HG02943 (cell line): ENCODE measurements at regions not wholly inside any gene's neighbourhood (a gene's known extent, or its start where the extent isn't known, plus 50 kb on each side); places are given as distances from the start of the nearest gene placed in this dataset.

ENCODE experiments used
- ATAC-seq: cut with Tn5 transposase; IDR thresholded peaks from one replicate; pipeline ENCODE4 v1.9.1; 2021; ENCODE audit warnings: mild to moderate bottlenecking, low read depth, moderate library complexity; ENCODE audit not compliant: unreplicated experiment

DNA sequence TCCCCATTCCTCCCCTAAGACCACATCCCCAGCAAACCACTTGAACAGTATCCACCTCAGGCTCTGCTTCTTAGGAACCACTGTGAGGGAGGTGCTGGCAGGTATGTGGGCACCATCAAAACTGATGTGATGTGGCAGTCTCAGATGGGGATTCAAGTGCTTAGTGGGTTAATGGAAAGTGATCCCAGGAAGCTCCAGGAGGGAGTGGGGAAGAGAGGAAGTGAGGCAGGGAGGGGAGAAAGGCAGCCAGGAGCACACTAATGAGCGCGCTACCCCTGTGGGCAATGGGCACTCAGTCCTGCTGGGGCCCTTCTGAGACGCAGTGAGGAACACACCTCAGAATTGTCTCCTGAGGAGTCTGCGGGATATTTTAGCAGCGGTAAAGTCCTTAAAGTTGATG, 263.1 kb upstream of the MOCS1 start:
- ATAC-seq, result no peak

DNA sequence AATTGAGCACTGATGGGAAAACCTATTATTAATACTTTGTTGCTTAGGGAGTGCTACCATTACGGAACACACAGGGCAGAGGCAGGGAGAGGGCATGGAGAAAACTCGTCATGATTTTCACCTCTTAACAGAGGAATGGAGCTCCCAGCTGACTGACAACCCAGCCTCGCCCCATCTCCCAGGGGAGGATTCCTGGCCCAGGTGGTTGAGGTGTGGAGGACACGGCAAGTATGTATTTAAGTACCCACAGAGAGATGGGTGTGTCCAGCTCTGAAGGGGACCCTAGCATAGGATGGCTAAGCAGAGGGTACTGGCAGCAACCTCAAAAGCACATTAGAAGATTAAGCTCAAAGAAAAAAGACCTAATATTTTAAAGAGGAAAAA, 261.9 kb upstream of the MOCS1 start:
- no peak for ATAC-seq

- no peak for ATAC-seq
Observed at GRCh38 chr6:40195428-40196134, 261.3 kb upstream of the MOCS1 start.

- no peak for ATAC-seq
Observed at GRCh38 chr6:40194447-40195170, 260.3 kb upstream of the MOCS1 start.

GRCh38 chr6:40192516-40192915, 258.3 kb upstream of the MOCS1 start:
- no peak for ATAC-seq

DNA sequence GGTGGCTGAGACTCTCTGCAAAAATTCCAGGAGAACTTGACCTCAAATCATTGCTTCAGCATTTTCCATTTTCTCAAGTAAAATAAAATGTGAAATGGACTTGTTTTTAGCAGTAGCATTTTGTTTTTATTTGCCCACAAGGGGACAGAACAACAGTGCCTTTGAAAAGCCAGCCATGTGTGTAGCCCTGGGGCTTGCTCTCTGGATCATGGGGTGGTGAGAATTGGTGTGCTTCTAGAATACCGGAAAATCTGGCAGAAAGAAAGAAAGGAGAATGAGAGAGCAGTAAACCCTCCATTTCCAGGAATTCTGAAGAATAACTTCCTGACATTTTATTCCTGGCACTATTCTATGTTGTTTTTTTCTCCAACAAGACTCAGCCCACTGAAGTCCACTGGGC, 254.7 kb upstream of the MOCS1 start:
- no peak for ATAC-seq

DNA sequence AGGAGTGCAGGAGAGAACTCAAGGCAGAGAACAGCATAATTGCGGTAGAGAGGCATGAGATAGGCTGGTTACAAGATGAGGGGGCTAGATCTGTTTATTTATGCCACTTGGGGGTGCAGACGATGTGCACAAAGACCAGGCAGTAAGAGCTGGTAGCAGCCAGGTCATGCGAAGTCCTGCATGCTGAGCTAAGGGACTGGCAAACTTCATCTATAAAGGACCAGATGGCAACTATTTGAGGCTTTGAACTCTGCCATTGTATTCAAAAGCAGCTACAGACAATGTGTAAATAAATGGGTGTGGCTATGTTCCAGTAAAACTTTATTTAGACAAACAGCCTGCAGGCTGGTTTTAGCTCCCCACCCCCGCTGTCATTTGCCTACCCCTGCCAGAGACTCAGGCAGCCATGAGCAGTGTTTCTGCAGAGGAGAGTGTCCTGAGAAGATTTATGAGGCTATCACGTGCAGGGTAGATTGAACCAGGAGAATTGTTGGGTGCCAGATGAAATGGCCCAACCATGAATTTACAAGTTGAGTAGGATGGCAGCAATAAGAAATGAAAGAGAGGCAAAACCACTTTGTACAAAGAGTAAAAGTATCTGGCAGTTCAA, 253.4 kb upstream of the MOCS1 start:
- ATAC-seq, result no peak

DNA sequence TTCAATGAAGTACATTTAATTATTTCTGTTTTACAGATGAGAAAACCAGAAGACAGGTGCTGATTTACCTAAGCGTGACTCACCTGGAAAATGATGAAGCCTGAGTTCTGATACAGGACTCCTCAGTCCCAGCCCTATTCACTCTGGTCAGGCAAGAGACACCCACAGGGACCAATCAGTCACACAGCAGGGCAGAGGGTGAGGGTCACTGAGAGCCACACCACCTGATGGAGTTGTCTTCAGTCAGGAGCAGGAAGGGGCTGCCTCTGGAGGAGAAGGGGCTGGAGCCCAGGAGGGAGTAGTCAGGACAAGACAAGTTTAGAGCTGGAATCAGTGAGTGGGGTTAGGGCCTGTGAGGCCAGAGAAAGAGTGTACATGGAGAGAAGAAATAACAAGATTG, 251.2 kb upstream of the MOCS1 start:
- no peak for ATAC-seq

- ATAC-seq, result no peak
Observed at GRCh38 chr6:40183902-40184301, 249.6 kb upstream of the MOCS1 start.

DNA sequence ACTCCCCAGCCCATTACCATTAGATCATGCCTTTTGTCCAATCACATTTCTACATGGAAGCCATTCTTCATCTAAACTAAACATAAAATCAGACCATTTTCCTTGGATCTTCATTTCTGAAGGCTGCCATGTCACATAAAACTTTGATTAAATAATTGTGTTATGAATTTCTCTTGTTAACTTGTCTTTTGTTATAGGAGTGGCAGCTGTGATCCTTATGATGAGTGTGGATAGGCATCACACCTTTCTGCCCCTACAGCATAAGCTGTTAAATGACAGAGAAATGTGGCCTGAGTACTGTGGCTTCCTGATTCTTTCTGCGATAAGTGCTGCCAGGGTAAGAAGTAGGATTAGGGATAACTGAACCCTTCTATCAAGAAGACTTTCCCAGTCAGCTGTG, 247.1 kb upstream of the MOCS1 start:
- ATAC-seq, result no peak

- ATAC-seq, result no peak
Observed at GRCh38 chr6:40180271-40180670, 246.0 kb upstream of the MOCS1 start.

DNA sequence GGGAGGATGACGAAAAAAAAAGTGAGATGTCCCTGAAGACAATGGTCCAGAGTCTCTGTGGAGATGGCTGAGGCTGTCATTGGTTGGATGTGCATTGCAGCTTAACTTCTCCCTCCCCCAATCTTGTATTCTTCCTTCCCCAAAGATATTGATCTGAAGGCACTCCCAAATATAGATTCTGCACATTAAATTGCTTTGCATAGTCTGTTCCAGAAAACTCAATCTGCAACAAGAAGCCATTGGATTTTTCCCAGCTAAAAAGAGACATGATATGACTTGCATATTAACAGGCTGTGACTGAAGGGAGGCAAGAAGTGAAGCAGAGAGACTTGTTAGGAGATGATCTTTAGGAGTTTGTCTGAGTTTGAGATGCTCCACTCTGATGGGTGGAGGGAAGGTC, 245.2 kb upstream of the MOCS1 start:
- ATAC-seq, result no peak

- ATAC-seq, result no peak
Observed at GRCh38 chr6:40177598-40177997, 243.3 kb upstream of the MOCS1 start.

- no peak for ATAC-seq
Observed at GRCh38 chr6:40176152-40176551, 241.9 kb upstream of the MOCS1 start.

DNA sequence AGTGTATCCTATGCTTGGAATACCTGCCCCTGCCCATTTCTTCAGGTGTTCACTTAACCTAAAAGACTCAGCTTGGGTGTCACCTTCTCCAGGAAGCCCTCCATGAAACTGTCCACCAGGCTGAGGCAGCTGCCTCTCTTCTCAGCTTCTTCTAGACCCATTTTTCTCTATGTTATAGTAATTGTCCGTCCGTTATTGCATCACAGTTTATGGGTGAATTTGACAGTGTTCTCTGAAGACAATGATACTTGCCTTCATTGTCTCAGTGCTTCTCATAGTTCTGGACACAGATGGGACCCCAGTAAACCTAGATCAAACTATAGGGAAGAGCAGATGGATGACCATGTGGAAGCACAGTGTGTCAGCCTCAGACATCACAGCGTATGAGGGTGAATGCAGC, 238.0 kb upstream of the MOCS1 start:
- no peak for ATAC-seq

GRCh38 chr6:40171343-40171742, 237.1 kb upstream of the MOCS1 start:
- no peak for ATAC-seq

DNA sequence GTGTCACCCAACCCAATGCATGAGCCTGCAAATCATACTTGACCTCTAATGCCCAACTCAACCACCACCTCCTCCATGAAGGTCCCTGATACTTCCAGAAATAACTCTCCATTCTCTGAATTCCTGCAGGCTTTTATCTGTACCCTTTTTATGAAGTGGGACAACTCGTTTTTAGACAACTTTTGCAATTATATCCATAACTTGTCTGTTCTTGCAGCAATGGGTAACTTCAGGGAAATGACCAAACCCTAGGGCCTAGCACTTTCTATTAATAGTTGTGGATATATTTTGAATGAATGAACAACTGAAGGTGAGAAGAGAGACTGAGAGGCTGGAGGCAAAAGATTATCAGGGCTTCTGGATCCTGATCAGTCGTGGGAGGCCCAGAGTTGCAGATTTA, 236.6 kb upstream of the MOCS1 start:
- ATAC-seq, result no peak

GRCh38 chr6:40169878-40170277, 235.6 kb upstream of the MOCS1 start:
- ATAC-seq, result no peak

- ATAC-seq, result no peak
Observed at GRCh38 chr6:40166963-40167362, 232.7 kb upstream of the MOCS1 start.

GRCh38 chr6:40165036-40165709, 230.9 kb upstream of the MOCS1 start:
- ATAC-seq, result no peak

DNA sequence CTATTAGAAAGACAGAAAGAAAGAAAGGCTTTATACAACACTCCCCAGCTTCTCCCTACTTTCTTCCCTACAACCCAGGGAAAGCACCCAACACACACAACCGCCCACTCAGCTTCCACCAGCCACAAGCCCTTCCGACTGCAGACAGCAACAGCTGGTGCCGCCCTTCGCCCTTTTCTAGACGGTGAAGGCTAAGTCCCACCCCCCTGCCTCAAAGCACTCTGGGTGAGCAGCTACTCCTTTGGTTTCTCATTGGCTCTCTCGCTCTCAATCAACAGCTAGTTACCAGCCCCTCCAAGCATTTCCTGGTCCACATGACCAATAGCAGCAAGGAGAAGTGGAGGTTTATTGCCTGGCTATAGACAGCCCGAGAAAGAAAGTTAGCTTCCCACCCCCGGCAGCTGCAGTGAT, 230.1 kb upstream of the MOCS1 start:
- ATAC-seq, result no peak
